ENCODE measurements at regions not wholly inside any gene's neighbourhood (a gene's known extent, or its start where the extent isn't known, plus 50 kb on each side); places are given as distances from the start of the nearest gene placed in this dataset.

DNA sequence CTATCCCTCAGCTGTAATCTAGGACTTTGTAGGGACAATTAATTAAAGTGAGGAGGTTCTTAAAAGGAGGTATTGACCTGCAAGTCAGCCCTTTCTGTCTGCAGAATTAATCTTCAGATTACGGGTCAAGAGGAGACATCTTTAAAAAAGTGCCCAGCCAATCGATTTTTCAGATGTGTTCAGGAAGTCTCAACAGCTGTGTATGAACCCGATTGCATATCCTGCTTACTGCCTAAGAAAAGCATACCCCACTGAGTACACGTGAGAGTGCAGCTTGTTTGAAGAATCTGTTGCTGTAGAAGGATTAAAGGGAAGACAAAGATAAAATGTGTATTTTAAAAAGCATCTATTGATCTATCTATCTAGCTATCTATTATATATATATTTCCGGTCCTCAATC, 1194.5 kb downstream of the UQCRFS1 start:
- no peak for TF ChIP-seq EZH2 (IDR thresholded peaks at IDR 0.05; ENCODE audit: borderline replicate concordance, low read depth, low read length, poor library complexity, severe bottlenecking)
- TF ChIP-seq CTCF (conservative IDR thresholded peaks at IDR 0.05; ENCODE audit: low read depth, low read length), result no peak
- H3K27me3 ChIP-seq (replicated peaks; ENCODE audit: insufficient read depth, low read depth, low read length, poor library complexity), result no peaks in the 10 kb centered on the region
- CTCF ChIA-PET, result no interaction called here
- no peaks in the 10 kb centered on the region for H3K36me3 ChIP-seq (ENCODE audit: insufficient read depth, low read length, poor library complexity, severe bottlenecking)
- no peak for DNase-seq (ENCODE audit: low spot score)
- no TSS peak for BruUV-seq (replicated peaks)
- intact Hi-C loops (cut with micrococcal nuclease; ENCODE audit: unreplicated experiment), result no loop called here
- no peaks in the 10 kb centered on the region for H3K4me1 ChIP-seq (ENCODE audit: insufficient read depth, low read length, poor library complexity, severe bottlenecking)
- POLR2A ChIA-PET (ENCODE audit: low non-redundant PET), result no interaction called here
- H3K4me3 ChIP-seq (ENCODE audit: low read depth, low read length, poor library complexity, severe bottlenecking), result no peak overlapping the region
- H3K27ac ChIP-seq (ENCODE audit: low read depth, low read length, poor library complexity, severe bottlenecking), result no peak overlapping the region
- H3K9me3 ChIP-seq (ENCODE audit: low read depth, low read length, poor library complexity, severe bottlenecking), result peaks cover 31% of the 10 kb centered on the region

DNA sequence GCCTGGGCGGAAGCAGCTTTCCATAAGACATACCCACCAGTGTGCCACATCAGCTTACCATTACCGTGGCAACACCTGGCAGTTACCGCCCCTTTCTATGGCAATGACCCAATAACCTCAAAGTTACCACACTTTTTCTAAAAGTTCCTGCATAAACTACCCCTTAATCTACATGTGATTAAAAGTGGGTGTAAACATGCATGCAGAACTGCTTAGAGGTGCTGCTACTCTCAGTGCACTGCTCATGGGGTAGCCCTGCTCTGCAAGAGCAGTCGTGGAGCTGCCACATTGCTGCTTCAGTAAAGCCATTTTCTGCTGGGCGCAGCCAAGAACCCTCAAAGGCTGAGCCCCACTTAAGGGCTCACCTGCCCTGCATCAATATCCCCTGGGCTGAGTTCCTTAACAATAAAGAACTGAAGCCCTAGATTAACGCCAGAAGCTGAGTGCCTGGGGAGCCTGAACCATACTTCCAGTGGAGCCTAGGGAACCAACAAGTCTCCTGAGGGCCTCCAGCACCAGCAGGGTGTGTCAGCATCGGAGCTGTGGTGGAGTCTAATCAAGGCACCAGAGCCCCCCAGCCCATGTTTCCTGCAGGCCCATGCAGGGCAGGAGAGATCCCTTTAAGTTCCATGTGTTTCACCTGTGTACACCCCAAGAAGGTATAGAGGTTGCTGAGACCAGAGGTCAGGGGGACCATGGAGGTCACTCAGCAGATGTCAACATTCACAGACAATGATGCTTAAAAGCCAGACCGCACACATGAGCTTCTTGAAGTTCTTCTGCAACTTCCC, 1198.1 kb downstream of the UQCRFS1 start:
- BruUV-seq (replicated peaks), result no TSS peak
- DNase-seq (ENCODE audit: low spot score), result no peak
- ChIA-PET CTCF (no interaction called here), POLR2A (ENCODE audit: low non-redundant PET) (no interaction called here)
- TF ChIP-seq CTCF (conservative IDR thresholded peaks at IDR 0.05; ENCODE audit: low read depth, low read length) (no peak), EZH2 (IDR thresholded peaks at IDR 0.05; ENCODE audit: borderline replicate concordance, low read depth, low read length, poor library complexity, severe bottlenecking) (no peak)
- peaks cover 32% of the 10 kb centered on the region for H3K9me3 ChIP-seq (ENCODE audit: low read depth, low read length, poor library complexity, severe bottlenecking)
- H3K36me3 ChIP-seq (ENCODE audit: insufficient read depth, low read length, poor library complexity, severe bottlenecking), result no peaks in the 10 kb centered on the region
- H3K4me1 ChIP-seq (ENCODE audit: insufficient read depth, low read length, poor library complexity, severe bottlenecking), result no peaks in the 10 kb centered on the region
- intact Hi-C loops (cut with micrococcal nuclease; ENCODE audit: unreplicated experiment), result no loop called here
- no peak overlapping the region for H3K27ac ChIP-seq (ENCODE audit: low read depth, low read length, poor library complexity, severe bottlenecking)
- no peak overlapping the region for H3K4me3 ChIP-seq (ENCODE audit: low read depth, low read length, poor library complexity, severe bottlenecking)
- H3K27me3 ChIP-seq (replicated peaks; ENCODE audit: insufficient read depth, low read depth, low read length, poor library complexity), result no peaks in the 10 kb centered on the region

DNA sequence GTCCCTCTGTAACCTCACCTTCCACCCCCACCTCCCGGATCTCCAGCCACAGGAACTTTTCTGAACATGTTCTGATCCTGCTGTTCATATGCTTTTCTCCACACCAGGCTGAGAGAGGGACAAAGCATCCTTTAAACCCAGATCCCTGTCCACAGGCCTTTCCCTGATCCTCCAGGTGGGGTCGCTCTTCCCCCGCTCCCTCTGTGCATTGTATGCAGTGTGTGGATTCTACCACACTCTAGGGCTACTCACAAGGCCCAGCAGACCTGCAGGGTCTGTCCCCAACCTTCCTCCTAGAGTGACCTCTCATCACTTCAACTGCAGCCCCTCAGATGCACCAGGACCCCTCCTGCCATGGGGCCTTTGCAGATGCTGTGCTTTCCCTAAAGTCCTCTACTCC, 1200.6 kb downstream of the UQCRFS1 start:
- Histone ChIP-seq H3K27me3 (replicated peaks; ENCODE audit: insufficient read depth, low read depth, low read length, poor library complexity) (no peaks in the 10 kb centered on the region), H3K27ac (ENCODE audit: low read depth, low read length, poor library complexity, severe bottlenecking) (no peak overlapping the region), H3K9me3 (ENCODE audit: low read depth, low read length, poor library complexity, severe bottlenecking) (peaks cover 29% of the 10 kb centered on the region), H3K4me3 (ENCODE audit: low read depth, low read length, poor library complexity, severe bottlenecking) (no peak overlapping the region), H3K4me1 (ENCODE audit: insufficient read depth, low read length, poor library complexity, severe bottlenecking) (no peaks in the 10 kb centered on the region), H3K36me3 (ENCODE audit: insufficient read depth, low read length, poor library complexity, severe bottlenecking) (no peaks in the 10 kb centered on the region)
- intact Hi-C loops (cut with micrococcal nuclease; ENCODE audit: unreplicated experiment), result no loop called here
- TF ChIP-seq CTCF (conservative IDR thresholded peaks at IDR 0.05; ENCODE audit: low read depth, low read length) (0 out of 2 replicates have a peak, but pooled peaks have one; percentile 35), EZH2 (IDR thresholded peaks at IDR 0.05; ENCODE audit: borderline replicate concordance, low read depth, low read length, poor library complexity, severe bottlenecking) (no peak)
- CTCF ChIA-PET, result no interaction called here
- DNase-seq (ENCODE audit: low spot score), result peak; percentile 1
- POLR2A ChIA-PET (ENCODE audit: low non-redundant PET), result no interaction called here
- no TSS peak for BruUV-seq (replicated peaks)
